ENCODE measurements at regions not wholly inside any gene's neighbourhood (a gene's known extent, or its start where the extent isn't known, plus 50 kb on each side); places are given as distances from the start of the nearest gene placed in this dataset.

- TF ChIP-seq CTCF (conservative IDR thresholded peaks at IDR 0.05 in 1 of 2, IDR thresholded peaks at IDR 0.05 in 1 of 2; ENCODE audit: low read depth in 1 of 2, low read length in 2 of 2) (no peak), EZH2 (IDR thresholded peaks at IDR 0.05; ENCODE audit: low read length, missing control alignments) (no peak)
Observed at GRCh38 chr13:74644229-74644628, 510.0 kb upstream of the KLF12 start.

Measured in fibroblast of lung (primary cell).